ENCODE measurements at regions not wholly inside any gene's neighbourhood (a gene's known extent, or its start where the extent isn't known, plus 50 kb on each side); places are given as distances from the start of the nearest gene placed in this dataset.
"Not testable (repeated sequence)": the region's sequence is repeated elsewhere in the genome, so short reads cannot be mapped to it uniquely, and the experiment has no call there.

- H3K4me3 ChIP-seq (ENCODE audit: low read length): not testable (repeated sequence)
- DNase-seq (ENCODE audit: low read depth): peak; percentile 29
- peak; percentile 37 for TF ChIP-seq CTCF (conservative IDR thresholded peaks at IDR 0.05; ENCODE audit: low read length)
Measured at GRCh38 chr5:1598950-1599737, 75.4 kb upstream of the LPCAT1 start.

GRCh38 chr5:1597093-1597473, 73.3 kb upstream of the LPCAT1 start:
- H3K4me3 ChIP-seq (ENCODE audit: low read length): peak overlapping the region; percentile 38; the same call in 1 of the 2 replicates
- DNase-seq (ENCODE audit: low read depth): peak; percentile 29

- DNase-seq (ENCODE audit: low read depth); H3K4me3 ChIP-seq (ENCODE audit: low read length): not testable (repeated sequence)
Measured at GRCh38 chr5:1596462-1597092, 72.8 kb upstream of the LPCAT1 start.

DNA sequence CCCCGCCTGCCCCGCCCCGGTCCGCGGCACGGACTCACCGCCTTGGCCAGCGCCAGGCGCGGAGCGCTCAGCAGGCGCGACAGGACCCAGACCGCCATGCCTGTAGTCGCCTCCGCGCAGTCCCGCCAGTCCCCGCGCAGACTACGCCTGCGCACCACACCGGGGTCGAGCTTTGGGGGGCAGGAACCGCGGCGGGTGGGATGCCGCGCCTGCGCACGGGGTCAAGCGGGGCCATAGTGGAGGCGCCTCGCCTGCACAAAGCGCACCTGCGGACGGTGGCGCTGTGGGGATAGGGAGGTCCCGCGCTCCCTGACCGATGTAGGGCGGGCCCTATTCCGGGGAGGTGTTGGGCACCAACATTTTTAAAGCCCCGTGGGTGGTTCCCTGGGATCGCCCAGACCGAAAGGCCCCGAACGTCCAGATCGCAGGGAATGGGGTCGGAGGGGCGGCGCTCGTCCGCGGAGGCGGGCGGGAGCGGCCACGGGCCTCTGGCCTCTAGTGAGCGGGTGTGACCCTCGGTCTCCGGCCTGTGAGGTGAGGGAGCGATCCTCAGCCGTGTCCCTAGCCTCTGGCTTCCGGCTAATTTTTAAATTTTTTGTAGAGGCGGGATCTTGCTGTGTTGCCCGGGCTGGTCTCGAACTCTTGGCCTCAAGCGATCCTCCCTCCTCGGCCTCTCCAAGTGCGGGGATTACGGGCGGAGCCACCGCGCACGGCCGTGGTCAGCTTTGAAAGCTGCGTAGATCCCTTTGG, 70.8 kb upstream of the LPCAT1 start:
- peak; percentile 26 for TF ChIP-seq CTCF (conservative IDR thresholded peaks at IDR 0.05; ENCODE audit: low read length)
- peak overlapping the region; percentile 58 for H3K4me3 ChIP-seq (ENCODE audit: low read length)
- peak; percentile 25 for DNase-seq (ENCODE audit: low read depth)

- no peak for DNase-seq (ENCODE audit: low read depth)
- TF ChIP-seq CTCF (conservative IDR thresholded peaks at IDR 0.05; ENCODE audit: low read length): no peak
- peak overlapping the region; percentile 58 for H3K4me3 ChIP-seq (ENCODE audit: low read length)
Measured at GRCh38 chr5:1593903-1594356, 70.2 kb upstream of the LPCAT1 start.

DNA sequence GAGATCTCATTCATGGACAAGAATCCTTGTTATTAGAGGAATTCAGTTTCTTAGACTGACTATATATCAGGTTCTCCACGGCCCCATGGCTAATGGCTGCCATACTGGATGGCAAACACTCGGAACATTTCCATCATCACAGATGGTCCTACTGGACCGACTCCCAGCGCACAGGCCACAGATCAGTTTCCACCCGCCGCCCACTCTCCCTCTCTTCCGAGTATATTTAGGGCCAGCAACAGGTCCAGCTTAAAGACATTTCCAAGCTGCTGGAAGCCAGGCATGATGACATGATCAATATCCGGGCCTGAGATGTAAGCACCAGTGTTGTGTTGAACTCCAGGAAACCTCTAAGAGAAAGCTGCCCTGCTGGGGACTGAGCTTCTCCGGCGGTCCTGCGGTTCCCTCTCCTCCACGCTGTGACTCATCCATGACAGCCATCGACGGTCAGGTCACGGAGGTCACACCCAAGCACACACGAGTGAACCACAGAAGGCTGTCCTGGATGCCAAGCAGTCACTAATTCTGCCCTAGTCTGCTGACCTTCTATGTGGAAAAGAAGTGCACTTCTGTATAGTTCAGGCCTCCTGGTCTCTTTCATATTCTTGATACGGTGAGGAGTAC, 64.4 kb upstream of the LPCAT1 start:
- DNase-seq (ENCODE audit: low read depth); H3K4me3 ChIP-seq (ENCODE audit: low read length): not testable (repeated sequence)

- H3K4me3 ChIP-seq (ENCODE audit: low read length); DNase-seq (ENCODE audit: low read depth): not testable (repeated sequence)
Measured at GRCh38 chr5:1583081-1583875, 59.5 kb upstream of the LPCAT1 start.

- H3K4me3 ChIP-seq (ENCODE audit: low read length); DNase-seq (ENCODE audit: low read depth): not testable (repeated sequence)
Measured at GRCh38 chr5:1579389-1579788, 55.6 kb upstream of the LPCAT1 start.

DNA sequence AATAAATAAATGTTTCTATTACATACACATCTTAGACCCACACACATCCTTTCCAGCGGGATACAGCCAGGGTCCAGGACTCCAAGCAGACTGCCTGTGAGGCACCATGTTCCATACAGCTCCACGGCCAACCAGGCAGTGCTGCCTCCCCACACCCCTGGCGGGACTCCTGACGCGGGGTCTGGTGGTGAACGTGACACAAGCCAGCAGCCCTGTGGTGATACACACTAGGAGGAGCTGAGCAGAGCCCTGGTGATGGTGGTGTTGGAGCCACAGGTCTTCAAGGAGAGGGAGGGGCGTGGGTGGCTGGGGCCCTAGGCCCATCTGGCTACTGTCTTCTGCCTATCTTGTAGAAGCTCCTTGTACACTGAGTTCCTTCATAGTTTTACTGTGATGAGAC, 53.1 kb upstream of the LPCAT1 start:
- H3K4me3 ChIP-seq (ENCODE audit: low read length); DNase-seq (ENCODE audit: low read depth): not testable (repeated sequence)

- not testable (repeated sequence) for DNase-seq (ENCODE audit: low read depth); H3K4me3 ChIP-seq (ENCODE audit: low read length)
Measured at GRCh38 chr5:1575991-1576714, 52.4 kb upstream of the LPCAT1 start.

- H3K4me3 ChIP-seq (ENCODE audit: low read length); DNase-seq (ENCODE audit: low read depth): not testable (repeated sequence)
Measured at GRCh38 chr5:1575491-1575890, 51.7 kb upstream of the LPCAT1 start.

DNA sequence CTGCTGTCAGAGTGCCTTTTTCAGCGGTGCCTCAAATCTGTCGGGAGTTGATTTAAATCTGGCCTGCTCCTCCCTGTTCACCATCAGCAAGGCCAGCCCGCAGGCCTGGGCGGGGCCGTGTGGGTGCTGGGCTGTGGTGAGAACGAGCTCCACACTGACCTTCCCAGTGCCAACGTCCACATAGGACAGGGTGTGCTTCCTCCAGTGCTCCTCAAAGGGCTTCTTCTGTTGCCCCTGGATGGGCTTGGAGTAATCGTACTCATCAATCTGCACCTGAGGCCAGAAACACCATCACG, 50.2 kb upstream of the LPCAT1 start:
- DNase-seq (ENCODE audit: low read depth); H3K4me3 ChIP-seq (ENCODE audit: low read length): not testable (repeated sequence)

- not testable (repeated sequence) for H3K4me3 ChIP-seq (ENCODE audit: low read length); DNase-seq (ENCODE audit: low read depth)
Measured at GRCh38 chr5:1573217-1574022, 49.7 kb upstream of the LPCAT1 start.

Data from AG10803 (cell line).